ENCODE measurements at regions not wholly inside any gene's neighbourhood (a gene's known extent, or its start where the extent isn't known, plus 50 kb on each side); places are given as distances from the start of the nearest gene placed in this dataset.

DNA sequence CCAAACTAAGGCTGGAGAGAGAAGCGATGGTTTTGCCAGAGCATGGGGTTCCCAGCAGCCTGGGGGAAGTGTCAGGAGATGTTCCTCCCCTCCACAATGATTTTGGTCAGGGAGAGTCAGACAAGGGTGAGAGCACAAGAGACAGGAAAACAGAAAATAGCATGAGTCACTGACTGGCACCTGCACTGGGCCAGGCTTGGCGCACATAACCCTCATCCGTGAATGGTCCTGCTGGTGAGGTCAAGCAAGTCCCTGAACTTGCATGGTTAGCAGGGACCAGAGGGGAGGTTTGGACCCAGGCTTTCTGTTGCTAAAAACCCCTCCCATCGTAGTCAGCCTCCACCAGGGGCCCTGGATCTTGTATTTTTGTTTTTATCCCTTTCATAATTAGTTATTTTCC lies 174.5 kb upstream of the MYT1L start:
- TF ChIP-seq CTCF (IDR thresholded peaks at IDR 0.05) (no peak), POLR2A (IDR thresholded peaks at IDR 0.05; ENCODE audit: low read depth) (no peak), EP300 (IDR thresholded peaks at IDR 0.05) (no peak), POLR2AphosphoS5 (IDR thresholded peaks at IDR 0.05) (no peak)
